Keratinocyte (primary cell): ENCODE measurements at regions not wholly inside any gene's neighbourhood (a gene's known extent, or its start where the extent isn't known, plus 50 kb on each side); places are given as distances from the start of the nearest gene placed in this dataset.

ENCODE experiments used
- DNase-seq: peaks from one replicate; pipeline ENCODE4 v3.0.0-alpha.2; 2011; ENCODE audit warnings: low read depth, missing footprints, low spot score
- FAIRE-seq: peaks from 2 replicates; lab custom pipeline; 2011; peaks lifted over from hg19 to GRCh38; lab: Jason Lieb, UNC
- H2AFZ ChIP-seq: 2 replicates; pipeline ENCODE4 v1.6.0; 2012; ENCODE audit warnings: low read length, control low read depth, inconsistent platforms; ENCODE audit not compliant: control insufficient read depth
- H3K27ac ChIP-seq: 2 replicates; pipeline ENCODE4 v1.5.1; 2011; ENCODE audit warnings: low read length; ENCODE audit not compliant: control insufficient read depth, insufficient read depth
- H3K27me3 ChIP-seq: 3 replicates; pipeline ENCODE4 v1.6.0; 2011; ENCODE audit warnings: low read length; ENCODE audit not compliant: control insufficient read depth, insufficient read depth; ENCODE audit errors: extremely low read depth
- H3K36me3 ChIP-seq, 2 experiments: 2 replicates in 1 of 2; 3 replicates in 1 of 2; pipeline ENCODE4 v1.5.1; 2011; ENCODE audit warnings: low read length in 2 of 2, mild to moderate bottlenecking in 1 of 2; ENCODE audit not compliant: control insufficient read depth in 2 of 2, insufficient read depth in 2 of 2; ENCODE audit errors: extremely low read depth in 1 of 2
- H3K4me1 ChIP-seq: 3 replicates; pipeline ENCODE4 v1.5.1; 2011; ENCODE audit warnings: low read length; ENCODE audit not compliant: control insufficient read depth, insufficient read depth; ENCODE audit errors: extremely low read depth
- H3K4me2 ChIP-seq: 3 replicates; pipeline ENCODE4 v1.6.0; 2011; ENCODE audit warnings: low read depth, low read length; ENCODE audit not compliant: control insufficient read depth, insufficient read depth; ENCODE audit errors: extremely low read depth
- H3K4me3 ChIP-seq, 3 experiments: fragments of 200-600 bp in 1 of 3; sonication (generic) in 1 of 3; 2 replicates in 2 of 3; 3 replicates in 1 of 3; pipeline ENCODE4 v1.5.1; 2011 to 2016; ENCODE audit warnings: low read length in 3 of 3, mild to moderate bottlenecking in 3 of 3, control low read depth in 2 of 3, inconsistent platforms in 1 of 3, low read depth in 1 of 3, mixed read lengths in 1 of 3, mixed run types in 1 of 3, moderate library complexity in 1 of 3; ENCODE audit not compliant: control insufficient read depth in 2 of 3, insufficient read depth in 2 of 3; ENCODE audit errors: extremely low read depth in 1 of 3
- H3K79me2 ChIP-seq: 2 replicates; pipeline ENCODE4 v1.6.0; 2012; ENCODE audit warnings: low read length; ENCODE audit not compliant: control insufficient read depth, insufficient read depth
- H3K9ac ChIP-seq: 3 replicates; pipeline ENCODE4 v1.6.0; 2011; ENCODE audit warnings: low read length; ENCODE audit not compliant: control insufficient read depth, insufficient read depth; ENCODE audit errors: extremely low read depth
- H3K9me1 ChIP-seq: 3 replicates; pipeline ENCODE4 v1.6.0; 2011; ENCODE audit warnings: low read length; ENCODE audit not compliant: control insufficient read depth, insufficient read depth; ENCODE audit errors: extremely low read depth
- H3K9me3 ChIP-seq: 2 replicates; pipeline ENCODE4 v1.5.1; 2012; ENCODE audit warnings: low read depth, low read length; ENCODE audit not compliant: control insufficient read depth
- H4K20me1 ChIP-seq: 3 replicates; pipeline ENCODE4 v1.6.0; 2011; ENCODE audit warnings: low read length; ENCODE audit not compliant: control insufficient read depth, insufficient read depth; ENCODE audit errors: extremely low read depth
- CTCF ChIP-seq, 3 experiments: IDR thresholded peaks in 1 of 3; conservative IDR thresholded peaks in 1 of 3; optimal IDR thresholded peaks in 1 of 3; 2 replicates in 2 of 3; 3 replicates in 1 of 3; pipeline versions ENCODE3 to v1.5.1; 2011; ENCODE audit warnings: low read length in 3 of 3, mild to moderate bottlenecking in 3 of 3, moderate library complexity in 2 of 3, control low read depth in 1 of 3, inconsistent platforms in 1 of 3; ENCODE audit not compliant: insufficient read depth in 2 of 3; ENCODE audit errors: extremely low read depth in 1 of 3
- EZH2 ChIP-seq: IDR thresholded peaks from one replicate; pipeline ENCODE4 v1.6.1; 2012; ENCODE audit warnings: inconsistent platforms, mild to moderate bottlenecking, low read length, moderate library complexity
- dilution Hi-C: fragments of 300-500 bp; cut with MboI; formaldehyde crosslinking; loops from one replicate; pipeline ENCODE4 v1.7.0; 2020; ENCODE audit warnings: low sequenced_read_pairs; ENCODE audit not compliant: extremely low pct_ligation_motif_present

DNA sequence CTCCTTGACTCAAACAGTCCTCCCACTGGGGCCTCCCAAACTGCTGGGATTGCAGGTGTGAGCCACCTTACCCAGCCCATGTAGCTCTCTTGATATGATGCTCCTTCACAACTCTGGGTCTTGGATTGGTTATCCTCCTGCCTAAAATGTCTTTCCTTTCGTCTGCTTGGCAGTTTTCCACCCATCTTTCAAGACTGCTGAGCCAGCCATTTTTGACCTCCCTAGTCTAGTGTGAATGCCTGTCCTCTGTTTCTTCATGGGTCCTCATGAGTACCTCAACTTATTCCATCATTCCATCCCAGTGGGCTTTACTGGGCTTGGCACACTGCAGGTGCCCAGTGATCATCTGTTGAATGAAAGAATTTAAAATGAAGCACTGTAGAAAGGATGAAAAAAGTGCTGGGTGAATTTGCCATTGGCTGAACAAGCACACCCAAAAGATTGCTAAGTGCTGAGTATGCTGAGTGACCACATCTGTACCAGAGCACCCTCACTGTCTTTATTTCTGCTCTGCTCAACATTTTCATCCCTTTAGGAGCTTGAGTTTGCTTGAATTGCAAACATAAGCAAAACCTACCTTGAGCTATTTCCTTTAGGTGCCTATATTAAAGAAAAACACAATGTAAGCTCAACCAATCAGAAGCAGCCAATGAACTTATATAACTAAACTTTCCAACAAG lies 84.8 kb upstream of the FAM169A start:
- H3K9me1 ChIP-seq = no peaks in the 10 kb centered on the region
- DNase-seq (no peak), FAIRE-seq (no peak)
- H4K20me1 ChIP-seq = no peaks in the 10 kb centered on the region
- H3K4me2 ChIP-seq = no peak overlapping the region
- TF ChIP-seq EZH2 (no peak), CTCF (optimal IDR thresholded peaks at IDR 0.05 in 1 of 3, IDR thresholded peaks at IDR 0.05 in 1 of 3, conservative IDR thresholded peaks at IDR 0.05 in 1 of 3; ENCODE audit: extremely low read depth in 1 of 3, insufficient read depth in 2 of 3, low read length in 3 of 3) (no peak)
- H3K27me3 ChIP-seq = no peaks in the 10 kb centered on the region
- no peaks in the 10 kb centered on the region for H3K79me2 ChIP-seq
- no peaks in the 10 kb centered on the region for H3K9me3 ChIP-seq
- no peaks in the 10 kb centered on the region for H3K36me3 ChIP-seq
- dilution Hi-C loops = no loop called here
- H3K9ac ChIP-seq = no peak overlapping the region
- H3K27ac ChIP-seq = no peak overlapping the region
- H3K4me1 ChIP-seq = peaks cover 36% of the 10 kb centered on the region
- no peak overlapping the region for H3K4me3 ChIP-seq
- H2AFZ ChIP-seq = no peak overlapping the region

DNA sequence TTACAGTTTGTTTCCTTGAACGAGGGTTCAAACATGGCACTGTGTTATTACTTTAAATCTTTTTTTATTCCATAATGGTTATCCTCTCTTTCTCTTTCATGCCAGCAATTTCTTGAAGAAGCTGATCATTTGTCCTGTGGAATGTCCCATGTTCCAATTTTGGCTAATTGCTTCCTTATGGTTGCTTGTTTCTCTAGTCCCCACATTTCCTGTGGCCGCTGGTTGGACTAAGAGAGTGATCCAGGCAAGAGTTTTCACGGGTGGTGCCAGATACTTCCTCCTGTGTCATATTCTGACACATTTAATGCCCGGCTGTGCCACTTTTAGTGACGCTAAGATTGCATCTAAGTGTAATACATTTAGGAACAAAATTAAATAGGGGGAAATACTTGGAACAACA lies 83.8 kb upstream of the FAM169A start:
- no peaks in the 10 kb centered on the region for H3K36me3 ChIP-seq
- no peak overlapping the region for H3K4me3 ChIP-seq
- no peak overlapping the region for H2AFZ ChIP-seq
- no peak overlapping the region for H3K9ac ChIP-seq
- no peaks in the 10 kb centered on the region for H3K9me3 ChIP-seq
- H3K4me1 ChIP-seq = peaks cover 27% of the 10 kb centered on the region
- H3K27ac ChIP-seq = no peak overlapping the region
- DNase-seq = no peak
- H3K27me3 ChIP-seq = no peaks in the 10 kb centered on the region
- dilution Hi-C loops = no loop called here
- no peaks in the 10 kb centered on the region for H3K79me2 ChIP-seq
- H3K9me1 ChIP-seq = no peaks in the 10 kb centered on the region
- TF ChIP-seq CTCF (optimal IDR thresholded peaks at IDR 0.05 in 1 of 3, IDR thresholded peaks at IDR 0.05 in 1 of 3, conservative IDR thresholded peaks at IDR 0.05 in 1 of 3; ENCODE audit: extremely low read depth in 1 of 3, insufficient read depth in 2 of 3, low read length in 3 of 3) = no peak
- TF ChIP-seq EZH2 = no peak
- H4K20me1 ChIP-seq = no peaks in the 10 kb centered on the region
- no peak overlapping the region for H3K4me2 ChIP-seq
- FAIRE-seq = no peak
